GM23338 (cell line): ENCODE measurements at regions not wholly inside any gene's neighbourhood (a gene's known extent, or its start where the extent isn't known, plus 50 kb on each side); places are given as distances from the start of the nearest gene placed in this dataset.

Experiments
- ATAC-seq: fragments of 200-7000 bp; cut with Tn5 transposase; 3 replicates; pipeline ENCODE4 v1.9.1; 2020
- DNase-seq: peaks from one replicate; pipeline ENCODE4 v3.0.0-alpha.2; 2015; ENCODE audit warnings: low spot score
- H2AFZ ChIP-seq: fragments of 200-600 bp; sonication (generic); 2 replicates; pipeline ENCODE4 v1.8.0; 2016; ENCODE audit warnings: antibody characterized with exemption, mild to moderate bottlenecking, moderate library complexity
- H3F3A ChIP-seq: fragments of 200-600 bp; sonication (generic); replicated peaks from 2 replicates; pipeline ENCODE4 v1.8.0; 2017; ENCODE audit warnings: antibody characterized with exemption, mixed run types, low read depth
- H3K27ac ChIP-seq: fragments of 200-600 bp; sonication (generic); 2 replicates; pipeline ENCODE4 v1.6.1; 2016; ENCODE audit warnings: low read depth
- H3K27me3 ChIP-seq: fragments of 200-600 bp; sonication (generic); 2 replicates; pipeline ENCODE4 v1.8.0; 2016; ENCODE audit warnings: mild to moderate bottlenecking, mixed run types, moderate library complexity; ENCODE audit not compliant: insufficient read depth
- H3K36me3 ChIP-seq: fragments of 200-600 bp; sonication (generic); 2 replicates; pipeline ENCODE4 v1.8.0; 2016; ENCODE audit warnings: mild to moderate bottlenecking; ENCODE audit not compliant: insufficient read depth
- H3K4me1 ChIP-seq: fragments of 200-600 bp; sonication (generic); 2 replicates; pipeline ENCODE4 v1.8.0; 2016; ENCODE audit warnings: mild to moderate bottlenecking, moderate library complexity; ENCODE audit not compliant: insufficient read depth
- H3K4me2 ChIP-seq: fragments of 200-600 bp; sonication (generic); 2 replicates; pipeline ENCODE4 v1.7.1; 2017; ENCODE audit warnings: mixed run types
- H3K4me3 ChIP-seq: fragments of 200-600 bp; sonication (generic); 2 replicates; pipeline ENCODE4 v1.6.1; 2016; ENCODE audit warnings: mixed run types
- H3K79me2 ChIP-seq: fragments of 200-600 bp; sonication (generic); replicated peaks from 2 replicates; pipeline ENCODE4 v1.8.0; 2017; ENCODE audit warnings: mild to moderate bottlenecking; ENCODE audit not compliant: insufficient read depth
- H3K9me2 ChIP-seq: fragments of 200-600 bp; sonication (generic); 2 replicates; pipeline ENCODE4 v1.8.0; 2017; ENCODE audit not compliant: insufficient read depth
- H4K20me1 ChIP-seq: fragments of 200-600 bp; sonication (generic); replicated peaks from 2 replicates; pipeline ENCODE4 v1.8.0; 2017; ENCODE audit warnings: mild to moderate bottlenecking; ENCODE audit not compliant: insufficient read depth
- H3K27ac Mint-ChIP-seq: 2 replicates; pipeline ENCODE4 v1.8.0; 2020; ENCODE audit warnings: inconsistent platforms, mild to moderate bottlenecking, moderate library complexity, mixed read lengths
- H3K27me3 Mint-ChIP-seq: 3 replicates; pipeline ENCODE4 v1.8.0; 2022; ENCODE audit warnings: low read depth, mild to moderate bottlenecking, moderate library complexity, mixed read lengths, inconsistent platforms; ENCODE audit not compliant: insufficient read depth, poor library complexity
- H3K36me3 Mint-ChIP-seq: 3 replicates; pipeline ENCODE4 v1.8.0; 2021; ENCODE audit warnings: low read depth, mild to moderate bottlenecking, inconsistent platforms, moderate library complexity, mixed read lengths
- H3K4me1 Mint-ChIP-seq: 3 replicates; pipeline ENCODE4 v1.8.0; 2020; ENCODE audit warnings: mild to moderate bottlenecking, inconsistent platforms, mixed read lengths
- H3K4me3 Mint-ChIP-seq: 3 replicates; pipeline ENCODE4 v1.8.0; 2021; ENCODE audit warnings: moderate library complexity, mild to moderate bottlenecking, inconsistent platforms, mixed read lengths
- H3K9me3 Mint-ChIP-seq: 3 replicates; pipeline ENCODE4 v1.8.0; 2020; ENCODE audit warnings: moderate library complexity, mild to moderate bottlenecking, inconsistent platforms, mixed read lengths
- EZH2 ChIP-seq: fragments of 200-600 bp; sonication (generic); IDR thresholded peaks from one replicate; pipeline ENCODE4 v1.8.0; 2017; ENCODE audit warnings: antibody characterized with exemption, mild to moderate bottlenecking, low read depth; ENCODE audit not compliant: unreplicated experiment
- JUNB ChIP-seq: IDR thresholded peaks from one replicate; pipeline ENCODE4 v1.6.1; 2016; ENCODE audit warnings: antibody characterized with exemption; ENCODE audit not compliant: unreplicated experiment
- NANOG ChIP-seq: IDR thresholded peaks from 2 replicates; pipeline ENCODE4 v1.6.1; 2016; ENCODE audit warnings: antibody characterized with exemption, borderline replicate concordance
- POLR2AphosphoS5 ChIP-seq: IDR thresholded peaks from 2 replicates; pipeline ENCODE4 v1.6.1; 2016; ENCODE audit warnings: antibody characterized with exemption, low read depth
- STAT1 ChIP-seq: IDR thresholded peaks from one replicate; pipeline ENCODE4 v1.6.1; 2016; ENCODE audit warnings: antibody characterized with exemption; ENCODE audit not compliant: unreplicated experiment
- ZNF114 ChIP-seq: fragments of 250-450 bp; sonication (Bioruptor Pico); IDR thresholded peaks from 2 replicates; pipeline ENCODE4 v1.5.0; 2020; ENCODE audit warnings: mild to moderate bottlenecking, moderate library complexity
- ZNF331 ChIP-seq: fragments of 250-450 bp; sonication (Bioruptor Pico); IDR thresholded peaks from 2 replicates; pipeline ENCODE4 v1.5.0; 2020; ENCODE audit warnings: low read depth, mild to moderate bottlenecking, moderate library complexity
- TF ChIP-seq, protein P1 (sequence below): fragments of 250-450 bp; sonication (Bioruptor Pico); IDR thresholded peaks from 2 replicates; pipeline ENCODE4 v1.5.0; 2020; ENCODE audit warnings: mild to moderate bottlenecking, moderate library complexity
- TF ChIP-seq, protein P2 (sequence below), 2 experiments: fragments of 200-600 bp in 1 of 2; sonication (generic) in 1 of 2; conservative IDR thresholded peaks; 2 replicates each; pipeline versions ENCODE4 v1.5.1 to v1.6.1; 2016 to 2017; ENCODE audit warnings: antibody characterized with exemption in 2 of 2, low read depth in 2 of 2, mild to moderate bottlenecking in 2 of 2, moderate library complexity in 1 of 2
- TF ChIP-seq, protein P3 (sequence below): IDR thresholded peaks from one replicate; pipeline ENCODE4 v1.6.1; 2018; ENCODE audit warnings: antibody characterized with exemption; ENCODE audit not compliant: unreplicated experiment

DNA sequence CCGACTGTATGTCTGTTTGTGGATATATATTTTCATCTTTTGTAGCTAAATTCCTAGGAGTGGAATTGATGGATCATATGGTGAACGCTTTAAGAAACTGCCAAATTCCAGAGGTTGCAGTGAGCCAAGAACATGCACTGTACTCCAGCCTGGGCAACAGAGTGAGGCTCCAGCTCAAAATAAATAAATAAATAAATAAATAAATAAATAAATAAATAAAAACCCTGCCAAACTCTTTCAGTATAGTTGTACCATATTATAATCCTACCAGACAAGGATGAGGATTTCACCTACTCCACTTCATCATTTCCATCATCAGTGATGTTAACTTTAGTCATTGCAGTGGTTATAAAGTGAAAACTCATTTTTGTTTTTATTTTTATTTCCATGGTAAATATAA is 325.1 kb upstream of the ANXA10 start (continued):
- TF ChIP-seq, protein P1, sequence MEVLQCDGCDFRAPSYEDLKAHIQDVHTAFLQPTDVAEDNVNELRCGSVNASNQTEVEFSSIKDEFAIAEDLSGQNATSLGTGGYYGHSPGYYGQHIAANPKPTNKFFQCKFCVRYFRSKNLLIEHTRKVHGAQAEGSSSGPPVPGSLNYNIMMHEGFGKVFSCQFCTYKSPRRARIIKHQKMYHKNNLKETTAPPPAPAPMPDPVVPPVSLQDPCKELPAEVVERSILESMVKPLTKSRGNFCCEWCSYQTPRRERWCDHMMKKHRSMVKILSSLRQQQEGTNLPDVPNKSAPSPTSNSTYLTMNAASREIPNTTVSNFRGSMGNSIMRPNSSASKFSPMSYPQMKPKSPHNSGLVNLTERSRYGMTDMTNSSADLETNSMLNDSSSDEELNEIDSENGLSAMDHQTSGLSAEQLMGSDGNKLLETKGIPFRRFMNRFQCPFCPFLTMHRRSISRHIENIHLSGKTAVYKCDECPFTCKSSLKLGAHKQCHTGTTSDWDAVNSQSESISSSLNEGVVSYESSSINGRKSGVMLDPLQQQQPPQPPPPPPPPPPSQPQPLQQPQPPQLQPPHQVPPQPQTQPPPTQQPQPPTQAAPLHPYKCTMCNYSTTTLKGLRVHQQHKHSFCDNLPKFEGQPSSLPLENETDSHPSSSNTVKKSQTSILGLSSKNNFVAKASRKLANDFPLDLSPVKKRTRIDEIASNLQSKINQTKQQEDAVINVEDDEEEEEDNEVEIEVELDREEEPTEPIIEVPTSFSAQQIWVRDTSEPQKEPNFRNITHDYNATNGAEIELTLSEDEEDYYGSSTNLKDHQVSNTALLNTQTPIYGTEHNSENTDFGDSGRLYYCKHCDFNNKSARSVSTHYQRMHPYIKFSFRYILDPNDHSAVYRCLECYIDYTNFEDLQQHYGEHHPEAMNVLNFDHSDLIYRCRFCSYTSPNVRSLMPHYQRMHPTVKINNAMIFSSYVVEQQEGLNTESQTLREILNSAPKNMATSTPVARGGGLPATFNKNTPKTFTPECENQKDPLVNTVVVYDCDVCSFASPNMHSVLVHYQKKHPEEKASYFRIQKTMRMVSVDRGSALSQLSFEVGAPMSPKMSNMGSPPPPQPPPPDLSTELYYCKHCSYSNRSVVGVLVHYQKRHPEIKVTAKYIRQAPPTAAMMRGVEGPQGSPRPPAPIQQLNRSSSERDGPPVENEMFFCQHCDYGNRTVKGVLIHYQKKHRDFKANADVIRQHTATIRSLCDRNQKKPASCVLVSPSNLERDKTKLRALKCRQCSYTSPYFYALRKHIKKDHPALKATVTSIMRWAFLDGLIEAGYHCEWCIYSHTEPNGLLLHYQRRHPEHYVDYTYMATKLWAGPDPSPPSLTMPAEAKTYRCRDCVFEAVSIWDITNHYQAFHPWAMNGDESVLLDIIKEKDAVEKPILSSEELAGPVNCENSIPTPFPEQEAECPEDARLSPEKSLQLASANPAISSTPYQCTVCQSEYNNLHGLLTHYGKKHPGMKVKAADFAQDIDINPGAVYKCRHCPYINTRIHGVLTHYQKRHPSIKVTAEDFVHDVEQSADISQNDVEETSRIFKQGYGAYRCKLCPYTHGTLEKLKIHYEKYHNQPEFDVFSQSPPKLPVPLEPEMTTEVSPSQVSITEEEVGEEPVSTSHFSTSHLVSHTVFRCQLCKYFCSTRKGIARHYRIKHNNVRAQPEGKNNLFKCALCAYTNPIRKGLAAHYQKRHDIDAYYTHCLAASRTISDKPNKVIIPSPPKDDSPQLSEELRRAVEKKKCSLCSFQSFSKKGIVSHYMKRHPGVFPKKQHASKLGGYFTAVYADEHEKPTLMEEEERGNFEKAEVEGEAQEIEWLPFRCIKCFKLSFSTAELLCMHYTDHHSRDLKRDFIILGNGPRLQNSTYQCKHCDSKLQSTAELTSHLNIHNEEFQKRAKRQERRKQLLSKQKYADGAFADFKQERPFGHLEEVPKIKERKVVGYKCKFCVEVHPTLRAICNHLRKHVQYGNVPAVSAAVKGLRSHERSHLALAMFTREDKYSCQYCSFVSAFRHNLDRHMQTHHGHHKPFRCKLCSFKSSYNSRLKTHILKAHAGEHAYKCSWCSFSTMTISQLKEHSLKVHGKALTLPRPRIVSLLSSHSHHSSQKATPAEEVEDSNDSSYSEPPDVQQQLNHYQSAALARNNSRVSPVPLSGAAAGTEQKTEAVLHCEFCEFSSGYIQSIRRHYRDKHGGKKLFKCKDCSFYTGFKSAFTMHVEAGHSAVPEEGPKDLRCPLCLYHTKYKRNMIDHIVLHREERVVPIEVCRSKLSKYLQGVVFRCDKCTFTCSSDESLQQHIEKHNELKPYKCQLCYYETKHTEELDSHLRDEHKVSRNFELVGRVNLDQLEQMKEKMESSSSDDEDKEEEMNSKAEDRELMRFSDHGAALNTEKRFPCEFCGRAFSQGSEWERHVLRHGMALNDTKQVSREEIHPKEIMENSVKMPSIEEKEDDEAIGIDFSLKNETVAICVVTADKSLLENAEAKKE (CRISPR knock-in tag), result no peak

DNA sequence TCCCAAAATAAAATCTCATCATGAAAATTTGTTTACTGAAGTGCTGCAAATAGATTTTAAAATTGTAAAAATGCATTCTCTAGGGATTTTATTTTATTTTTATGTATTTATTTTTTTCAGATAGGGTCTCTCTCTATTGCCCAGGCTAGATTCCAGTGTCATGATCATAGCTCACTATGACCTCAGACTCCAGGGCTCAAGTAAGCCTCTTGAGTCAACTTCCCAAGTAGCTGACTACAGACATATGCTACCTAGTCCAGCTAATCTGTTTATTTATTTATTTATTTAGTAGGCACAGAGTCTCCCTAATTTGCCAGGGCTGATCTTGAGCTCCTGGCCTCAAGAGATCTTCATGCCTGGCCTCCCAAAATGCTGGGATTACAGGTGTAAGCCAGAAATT is 317.7 kb upstream of the ANXA10 start:
- no peak overlapping the region for H3K4me3 ChIP-seq
- Mint-ChIP-seq H3K4me1 (no peaks in the 10 kb centered on the region), H3K27me3 (no peaks in the 10 kb centered on the region), H3K4me3 (no peak overlapping the region), H3K36me3 (no peaks in the 10 kb centered on the region; the same call in 2 of the 3 replicates), H3K9me3 (peaks cover 6% of the 10 kb centered on the region), H3K27ac (no peak overlapping the region)
- TF ChIP-seq ZNF114 (CRISPR knock-in tag), result no peak
- no peak for TF ChIP-seq STAT1
- no peak for TF ChIP-seq POLR2AphosphoS5
- no peak for TF ChIP-seq EZH2
- DNase-seq, result no peak
- H3K27ac ChIP-seq, result no peak overlapping the region
- H3K4me2 ChIP-seq, result no peak overlapping the region
- no peak for ATAC-seq
- H3K36me3 ChIP-seq, result no peaks in the 10 kb centered on the region
- no peaks in the 10 kb centered on the region for H3K9me2 ChIP-seq
- no peaks in the 10 kb centered on the region for H3K27me3 ChIP-seq
- no peaks in the 10 kb centered on the region for H3K79me2 ChIP-seq
- no peak overlapping the region for H2AFZ ChIP-seq
- no peaks in the 10 kb centered on the region for H3F3A ChIP-seq
- no peaks in the 10 kb centered on the region for H4K20me1 ChIP-seq
- H3K4me1 ChIP-seq, result no peaks in the 10 kb centered on the region

DNA sequence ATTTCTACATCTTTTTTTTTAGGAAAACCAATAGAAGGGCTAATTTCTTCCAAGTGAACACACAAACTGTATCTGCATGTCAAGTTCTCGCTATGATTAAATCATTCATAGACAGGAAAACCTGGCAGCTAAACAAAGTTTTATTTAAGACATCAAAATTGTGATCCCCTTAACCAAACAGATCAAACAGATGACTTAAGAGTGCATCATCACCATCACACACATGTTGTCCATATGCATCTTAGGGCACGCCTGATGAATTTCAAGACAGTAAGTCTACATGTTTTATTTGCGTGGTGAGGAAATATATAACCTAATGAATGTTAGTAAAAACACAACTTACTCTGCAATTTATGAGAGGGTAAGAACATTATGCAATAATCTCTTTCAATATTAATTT is 317.0 kb upstream of the ANXA10 start:
- no peak overlapping the region for H3K4me3 ChIP-seq
- no peak for ATAC-seq
- H3K9me2 ChIP-seq, result no peaks in the 10 kb centered on the region
- H3K4me2 ChIP-seq, result no peak overlapping the region
- no peak overlapping the region for H3K4me3 Mint-ChIP-seq
- no peaks in the 10 kb centered on the region for H3K36me3 Mint-ChIP-seq
- no peaks in the 10 kb centered on the region for H3K36me3 ChIP-seq
- H3K27ac ChIP-seq, result no peak overlapping the region
- no peaks in the 10 kb centered on the region for H3K27me3 ChIP-seq
- DNase-seq, result no peak
- no peaks in the 10 kb centered on the region for H4K20me1 ChIP-seq
- no peaks in the 10 kb centered on the region for H3K4me1 Mint-ChIP-seq
- no peaks in the 10 kb centered on the region for H3K4me1 ChIP-seq
- H3K27ac Mint-ChIP-seq, result no peak overlapping the region
- H3K9me3 Mint-ChIP-seq, result peaks cover 3% of the 10 kb centered on the region; the same call in 1 of the 3 replicates
- H3K27me3 Mint-ChIP-seq, result peaks cover 1% of the 10 kb centered on the region
- H2AFZ ChIP-seq, result no peak overlapping the region
- no peaks in the 10 kb centered on the region for H3K79me2 ChIP-seq
- no peaks in the 10 kb centered on the region for H3F3A ChIP-seq
- TF ChIP-seq ZNF114 (CRISPR knock-in tag), result no peak
- TF ChIP-seq, protein P2, sequence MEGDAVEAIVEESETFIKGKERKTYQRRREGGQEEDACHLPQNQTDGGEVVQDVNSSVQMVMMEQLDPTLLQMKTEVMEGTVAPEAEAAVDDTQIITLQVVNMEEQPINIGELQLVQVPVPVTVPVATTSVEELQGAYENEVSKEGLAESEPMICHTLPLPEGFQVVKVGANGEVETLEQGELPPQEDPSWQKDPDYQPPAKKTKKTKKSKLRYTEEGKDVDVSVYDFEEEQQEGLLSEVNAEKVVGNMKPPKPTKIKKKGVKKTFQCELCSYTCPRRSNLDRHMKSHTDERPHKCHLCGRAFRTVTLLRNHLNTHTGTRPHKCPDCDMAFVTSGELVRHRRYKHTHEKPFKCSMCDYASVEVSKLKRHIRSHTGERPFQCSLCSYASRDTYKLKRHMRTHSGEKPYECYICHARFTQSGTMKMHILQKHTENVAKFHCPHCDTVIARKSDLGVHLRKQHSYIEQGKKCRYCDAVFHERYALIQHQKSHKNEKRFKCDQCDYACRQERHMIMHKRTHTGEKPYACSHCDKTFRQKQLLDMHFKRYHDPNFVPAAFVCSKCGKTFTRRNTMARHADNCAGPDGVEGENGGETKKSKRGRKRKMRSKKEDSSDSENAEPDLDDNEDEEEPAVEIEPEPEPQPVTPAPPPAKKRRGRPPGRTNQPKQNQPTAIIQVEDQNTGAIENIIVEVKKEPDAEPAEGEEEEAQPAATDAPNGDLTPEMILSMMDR (conservative IDR thresholded peaks at IDR 0.05; ENCODE audit: low read depth in 2 of 2), result no peak
- no peak for TF ChIP-seq JUNB
- TF ChIP-seq, protein P3, sequence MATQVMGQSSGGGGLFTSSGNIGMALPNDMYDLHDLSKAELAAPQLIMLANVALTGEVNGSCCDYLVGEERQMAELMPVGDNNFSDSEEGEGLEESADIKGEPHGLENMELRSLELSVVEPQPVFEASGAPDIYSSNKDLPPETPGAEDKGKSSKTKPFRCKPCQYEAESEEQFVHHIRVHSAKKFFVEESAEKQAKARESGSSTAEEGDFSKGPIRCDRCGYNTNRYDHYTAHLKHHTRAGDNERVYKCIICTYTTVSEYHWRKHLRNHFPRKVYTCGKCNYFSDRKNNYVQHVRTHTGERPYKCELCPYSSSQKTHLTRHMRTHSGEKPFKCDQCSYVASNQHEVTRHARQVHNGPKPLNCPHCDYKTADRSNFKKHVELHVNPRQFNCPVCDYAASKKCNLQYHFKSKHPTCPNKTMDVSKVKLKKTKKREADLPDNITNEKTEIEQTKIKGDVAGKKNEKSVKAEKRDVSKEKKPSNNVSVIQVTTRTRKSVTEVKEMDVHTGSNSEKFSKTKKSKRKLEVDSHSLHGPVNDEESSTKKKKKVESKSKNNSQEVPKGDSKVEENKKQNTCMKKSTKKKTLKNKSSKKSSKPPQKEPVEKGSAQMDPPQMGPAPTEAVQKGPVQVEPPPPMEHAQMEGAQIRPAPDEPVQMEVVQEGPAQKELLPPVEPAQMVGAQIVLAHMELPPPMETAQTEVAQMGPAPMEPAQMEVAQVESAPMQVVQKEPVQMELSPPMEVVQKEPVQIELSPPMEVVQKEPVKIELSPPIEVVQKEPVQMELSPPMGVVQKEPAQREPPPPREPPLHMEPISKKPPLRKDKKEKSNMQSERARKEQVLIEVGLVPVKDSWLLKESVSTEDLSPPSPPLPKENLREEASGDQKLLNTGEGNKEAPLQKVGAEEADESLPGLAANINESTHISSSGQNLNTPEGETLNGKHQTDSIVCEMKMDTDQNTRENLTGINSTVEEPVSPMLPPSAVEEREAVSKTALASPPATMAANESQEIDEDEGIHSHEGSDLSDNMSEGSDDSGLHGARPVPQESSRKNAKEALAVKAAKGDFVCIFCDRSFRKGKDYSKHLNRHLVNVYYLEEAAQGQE, result no peak
- no peak for TF ChIP-seq NANOG
- no peak for TF ChIP-seq ZNF331 (CRISPR knock-in tag)
